Transverse colon (tissue), 4 donors: ENCODE measurements at regions not wholly inside any gene's neighbourhood (a gene's known extent, or its start where the extent isn't known, plus 50 kb on each side); places are given as distances from the start of the nearest gene placed in this dataset.

Experiments used
- DNase-seq: peaks from one replicate; pipeline ENCODE4 v3.0.0-alpha.2; 2019
- H3K27ac ChIP-seq, 4 donors: fragments of 200-600 bp; sonication (generic); 2 replicates each; pipeline ENCODE4 v1.5.1; 2016 to 2018; ENCODE audit warnings: inconsistent platforms in 4 of 4
- H3K27me3 ChIP-seq: fragments of 200-600 bp; sonication (generic); 2 replicates; pipeline ENCODE4 v1.5.1; 2017; ENCODE audit warnings: inconsistent platforms
- H3K36me3 ChIP-seq, 4 donors: fragments of 200-600 bp; sonication (generic); 2 replicates each; pipeline ENCODE4 v1.5.1; 2017 to 2019; ENCODE audit warnings: inconsistent platforms in 4 of 4
- H3K4me1 ChIP-seq, 4 donors: fragments of 200-600 bp; sonication (generic); 2 replicates each; pipeline ENCODE4 v1.5.1; 2017 to 2020; ENCODE audit warnings: inconsistent platforms in 4 of 4
- H3K4me3 ChIP-seq, 4 donors: fragments of 200-600 bp; sonication (generic); 1 replicate in 1 of 4; 2 replicates in 3 of 4; pipeline versions ENCODE4 v1.5.1 to v1.6.1; 2017 to 2019; ENCODE audit warnings: inconsistent platforms in 4 of 4
- H3K9me3 ChIP-seq, 2 donors: fragments of 200-600 bp; sonication (generic); 2 replicates each; pipeline ENCODE4 v1.5.1; 2017 to 2019; ENCODE audit warnings: inconsistent platforms in 2 of 2
- EP300 ChIP-seq: sonication (generic); formaldehyde crosslinking; IDR thresholded peaks from one replicate; pipeline ENCODE4 v1.6.1; 2017; ENCODE audit warnings: antibody characterized with exemption, low read depth
- POLR2A ChIP-seq: fragments of 450-650 bp; IDR thresholded peaks from one replicate; pipeline ENCODE4 v1.6.1; 2016; ENCODE audit warnings: antibody characterized with exemption, mild to moderate bottlenecking, moderate library complexity
- POLR2AphosphoS5 ChIP-seq, 3 donors: sonication (generic); formaldehyde crosslinking; IDR thresholded peaks; one replicate each; pipeline ENCODE4 v1.6.1; 2016; ENCODE audit warnings: antibody characterized with exemption in 3 of 3
- WGBS, 2 donors: methylation state at CpG; one replicate each; pipeline ENCODE4 v1.1.5; 2018; ENCODE audit warnings: low coverage in 1 of 2; 5-methylcytosine and 5-hydroxymethylcytosine counted together
- in situ Hi-C, 4 donors: fragments of 200-750 bp; cut with MboI; loops; one replicate each; pipeline versions ENCODE4 v1.15.0 to v1.15.1; 2017; ENCODE audit warnings: low sequenced_read_pairs in 3 of 4, low pct_ligation_motif_present in 1 of 4, low pct_unique_long_range_greater_than_20kb in 1 of 4
- intact Hi-C: fragments of 100-400 bp; cut with DNase I; formaldehyde crosslinking; loops from one replicate; pipeline ENCODE4 v1.15.1; 2023; ENCODE audit warnings: low total_unique reads
- TF ChIP-seq, protein P1 (sequence below), 5 experiments: fragments of 200-600 bp in 3 of 5; fragments of 450-650 bp in 2 of 5; sonication (generic) in 3 of 5; IDR thresholded peaks; 1 replicate in 2 of 5; 2 replicates in 3 of 5; pipeline ENCODE4 v1.5.1; 2016 to 2017; ENCODE audit warnings: antibody characterized with exemption in 5 of 5, inconsistent platforms in 3 of 5, mild to moderate bottlenecking in 2 of 5, moderate library complexity in 1 of 5

DNA sequence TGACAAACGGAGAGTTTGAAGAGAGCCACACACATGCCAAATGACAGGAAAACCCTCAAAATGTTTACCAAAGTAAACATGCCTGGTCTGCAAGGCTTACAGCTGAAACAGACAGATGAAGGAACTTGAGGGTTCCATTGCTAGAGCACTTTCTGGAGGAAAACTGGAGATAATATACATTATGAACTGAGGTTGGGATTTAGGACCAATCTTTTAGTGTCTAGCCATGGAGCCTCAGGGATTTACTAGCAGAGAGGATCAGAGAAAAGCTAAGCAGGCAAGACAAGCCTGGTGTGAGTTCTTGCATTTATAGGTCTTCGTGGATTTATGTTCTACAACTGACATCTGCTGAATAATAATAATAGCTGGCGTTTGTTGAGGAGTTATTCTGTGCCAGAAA, 205.3 kb downstream of the AEBP2 start:
- intact Hi-C loops, result no loop called here
- WGBS, 2 donors, result 69 to 85% methylated on average over 3 of the region's 3 CpGs
- TF ChIP-seq EP300, result no peak
- TF ChIP-seq, protein P1, sequence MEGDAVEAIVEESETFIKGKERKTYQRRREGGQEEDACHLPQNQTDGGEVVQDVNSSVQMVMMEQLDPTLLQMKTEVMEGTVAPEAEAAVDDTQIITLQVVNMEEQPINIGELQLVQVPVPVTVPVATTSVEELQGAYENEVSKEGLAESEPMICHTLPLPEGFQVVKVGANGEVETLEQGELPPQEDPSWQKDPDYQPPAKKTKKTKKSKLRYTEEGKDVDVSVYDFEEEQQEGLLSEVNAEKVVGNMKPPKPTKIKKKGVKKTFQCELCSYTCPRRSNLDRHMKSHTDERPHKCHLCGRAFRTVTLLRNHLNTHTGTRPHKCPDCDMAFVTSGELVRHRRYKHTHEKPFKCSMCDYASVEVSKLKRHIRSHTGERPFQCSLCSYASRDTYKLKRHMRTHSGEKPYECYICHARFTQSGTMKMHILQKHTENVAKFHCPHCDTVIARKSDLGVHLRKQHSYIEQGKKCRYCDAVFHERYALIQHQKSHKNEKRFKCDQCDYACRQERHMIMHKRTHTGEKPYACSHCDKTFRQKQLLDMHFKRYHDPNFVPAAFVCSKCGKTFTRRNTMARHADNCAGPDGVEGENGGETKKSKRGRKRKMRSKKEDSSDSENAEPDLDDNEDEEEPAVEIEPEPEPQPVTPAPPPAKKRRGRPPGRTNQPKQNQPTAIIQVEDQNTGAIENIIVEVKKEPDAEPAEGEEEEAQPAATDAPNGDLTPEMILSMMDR (IDR thresholded peaks at IDR 0.05), result no peak
- TF ChIP-seq POLR2A, result no peak
- TF ChIP-seq POLR2AphosphoS5 (IDR thresholded peaks at IDR 0.05), result no peak

DNA sequence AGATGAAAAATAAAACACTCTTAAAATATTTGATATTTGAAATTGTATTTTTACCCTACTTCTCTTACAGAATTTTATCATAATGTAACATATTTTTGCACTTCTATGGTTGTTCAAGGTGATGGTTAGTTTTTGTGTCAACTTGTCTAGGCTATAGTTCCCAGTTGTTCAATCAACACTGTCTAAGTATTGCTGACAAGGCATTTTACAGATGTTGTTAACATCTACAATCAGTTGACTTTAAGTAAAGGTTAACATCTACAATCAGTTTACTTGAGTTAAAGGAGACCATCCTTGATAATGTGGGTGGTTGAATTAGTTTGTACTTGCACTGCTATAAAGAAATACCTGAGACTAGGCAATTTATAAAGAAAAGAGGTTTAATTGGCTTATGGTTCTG, 206.5 kb downstream of the AEBP2 start:
- Histone ChIP-seq H3K4me1 (peaks cover 0 to 5% (median 0%) of the 10 kb centered on the region in 4 donors), H3K36me3 (no peaks in the 10 kb centered on the region), H3K9me3 (no peaks in the 10 kb centered on the region), H3K27ac (no peak overlapping the region), H3K27me3 (no peaks in the 10 kb centered on the region), H3K4me3 (no peak overlapping the region)
- no peak for DNase-seq
- intact Hi-C loops (no loop called here), in situ Hi-C loops (no loop called here)
- TF ChIP-seq POLR2AphosphoS5 (IDR thresholded peaks at IDR 0.05) (no peak), POLR2A (no peak), EP300 (no peak)
- TF ChIP-seq, protein P1 (IDR thresholded peaks at IDR 0.05), result no peak

More for the DNA sequence above, 205.3 kb downstream of the AEBP2 start:
- DNase-seq, result no peak
- H3K36me3 ChIP-seq, result no peaks in the 10 kb centered on the region
- H3K27ac ChIP-seq, result no peak overlapping the region
- in situ Hi-C loops, result no loop called here
- no peaks in the 10 kb centered on the region for H3K27me3 ChIP-seq
- H3K4me1 ChIP-seq, result peaks cover 0 to 5% (median 0%) of the 10 kb centered on the region in 4 donors
- no peaks in the 10 kb centered on the region for H3K9me3 ChIP-seq
- no peak overlapping the region for H3K4me3 ChIP-seq

DNA sequence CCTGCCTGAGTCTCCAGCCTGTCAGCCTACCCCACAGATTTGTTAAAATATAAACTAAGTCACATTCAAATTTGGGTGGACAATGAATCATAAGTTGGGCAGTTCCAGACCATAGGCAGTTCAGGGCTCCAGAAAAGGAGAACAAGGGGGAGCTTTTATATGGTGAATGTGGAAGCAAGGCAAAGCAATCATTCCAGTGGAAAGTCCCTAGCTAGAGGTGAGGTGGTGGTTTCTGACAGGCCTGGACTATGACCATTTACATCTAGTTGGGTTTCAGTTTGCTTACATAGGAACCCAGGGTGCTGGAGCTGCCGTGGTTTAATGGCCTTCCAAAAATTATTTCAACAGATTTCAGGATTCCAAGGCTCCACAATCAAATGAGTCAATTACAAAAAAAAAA, 207.3 kb downstream of the AEBP2 start:
- no peak for TF ChIP-seq EP300
- TF ChIP-seq POLR2AphosphoS5 (IDR thresholded peaks at IDR 0.05), result no peak
- TF ChIP-seq, protein P1 (IDR thresholded peaks at IDR 0.05), result no peak
- no peak for TF ChIP-seq POLR2A
- Histone ChIP-seq H3K4me3 (no peak overlapping the region), H3K27ac (no peak overlapping the region), H3K4me1 (peaks cover 0 to 5% (median 0%) of the 10 kb centered on the region in 4 donors), H3K27me3 (no peaks in the 10 kb centered on the region), H3K36me3 (no peaks in the 10 kb centered on the region), H3K9me3 (no peaks in the 10 kb centered on the region)
- DNase-seq, result no peak
- intact Hi-C loops (no loop called here), in situ Hi-C loops (no loop called here)
- 65 to 80% methylated on average over 1 of the region's 1 CpG for WGBS, 2 donors

DNA sequence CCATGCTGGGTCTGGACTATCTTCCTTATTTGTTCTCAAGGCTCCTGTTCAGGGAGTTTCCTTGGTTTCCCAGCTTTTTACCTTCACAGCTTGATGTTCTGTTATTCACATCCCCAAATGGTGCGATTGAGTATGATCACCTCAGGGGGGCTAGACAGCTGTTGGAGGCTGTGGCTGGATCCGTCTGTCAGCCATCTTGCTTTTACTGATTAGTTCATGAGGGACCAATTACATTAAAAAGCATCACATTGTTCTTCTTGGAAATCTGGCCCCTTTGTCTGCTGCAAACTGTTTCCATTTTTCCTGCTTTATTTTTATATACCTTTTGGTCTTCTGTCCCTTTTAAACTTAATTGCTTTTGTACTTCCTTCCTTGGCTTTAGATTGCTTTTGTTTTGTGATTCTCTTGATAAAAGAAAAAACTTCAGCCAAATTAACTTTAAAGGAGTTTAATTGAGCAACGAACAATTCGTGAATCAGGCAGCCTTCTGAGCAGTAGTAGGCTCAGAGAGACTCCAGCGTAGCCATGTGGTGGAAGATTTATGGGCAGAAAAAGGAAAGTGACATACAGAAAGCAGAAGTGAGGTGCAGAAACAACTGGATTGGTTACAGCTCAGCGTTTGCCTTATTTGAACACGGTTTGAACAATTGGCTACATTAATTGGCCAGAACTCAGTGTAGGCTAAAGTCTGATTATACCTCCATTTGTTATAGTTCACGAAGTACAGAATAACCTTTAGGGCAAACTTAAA, 208.7 kb downstream of the AEBP2 start:
- TF ChIP-seq POLR2A, result no peak
- no peak for TF ChIP-seq EP300
- TF ChIP-seq, protein P1 (IDR thresholded peaks at IDR 0.05), result no peak
- no peak for TF ChIP-seq POLR2AphosphoS5 (IDR thresholded peaks at IDR 0.05)
- in situ Hi-C loops (no loop called here), intact Hi-C loops (no loop called here)

More for the DNA sequence above, 208.7 kb downstream of the AEBP2 start:
- WGBS, 2 donors, result 43 to 47% methylated on average over 8 of the region's 8 CpGs
- no peak for DNase-seq
- Histone ChIP-seq H3K36me3 (no peaks in the 10 kb centered on the region), H3K27ac (no peak overlapping the region), H3K4me3 (no peak overlapping the region), H3K4me1 (peaks cover 0 to 5% (median 0%) of the 10 kb centered on the region in 4 donors), H3K9me3 (no peaks in the 10 kb centered on the region), H3K27me3 (no peaks in the 10 kb centered on the region)
